Fibroblast of pulmonary artery (primary cell): ENCODE measurements at regions not wholly inside any gene's neighbourhood (a gene's known extent, or its start where the extent isn't known, plus 50 kb on each side); places are given as distances from the start of the nearest gene placed in this dataset.

Experiments used
- DNase-seq: peaks from one replicate; pipeline ENCODE4 v3.0.0-alpha.2; 2010; ENCODE audit warnings: low read depth
- H3K4me3 ChIP-seq: replicated peaks from 2 replicates; pipeline ENCODE4 v1.5.1; 2011; ENCODE audit warnings: low read depth, mild to moderate bottlenecking, control low read depth, low read length, moderate library complexity
- TF ChIP-seq, protein P1 (sequence below): IDR thresholded peaks from 2 replicates; pipeline ENCODE4 v1.5.1; 2011; ENCODE audit warnings: mild to moderate bottlenecking, control low read depth, low read length, inconsistent platforms; ENCODE audit errors: missing control alignments

DNA sequence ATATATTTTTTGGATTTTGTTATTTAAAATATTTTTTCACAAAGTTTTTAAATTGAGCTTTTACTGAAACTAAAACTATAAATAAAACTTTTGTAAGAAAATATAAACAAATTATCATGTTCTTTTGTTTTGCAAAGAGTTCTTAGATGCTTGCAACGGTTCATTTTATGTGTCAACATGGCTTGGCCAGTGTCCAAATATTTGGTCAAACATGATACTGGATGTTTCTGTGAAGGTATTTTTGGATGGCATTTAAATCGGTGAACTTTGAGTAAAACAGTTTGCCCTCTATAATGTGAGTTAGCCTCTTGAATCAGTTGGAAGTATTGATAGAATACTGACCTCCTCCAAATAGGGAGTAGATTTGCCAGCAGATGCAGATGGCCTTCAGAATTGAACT lies 612.6 kb upstream of the NECTIN3 start:
- TF ChIP-seq, protein P1, sequence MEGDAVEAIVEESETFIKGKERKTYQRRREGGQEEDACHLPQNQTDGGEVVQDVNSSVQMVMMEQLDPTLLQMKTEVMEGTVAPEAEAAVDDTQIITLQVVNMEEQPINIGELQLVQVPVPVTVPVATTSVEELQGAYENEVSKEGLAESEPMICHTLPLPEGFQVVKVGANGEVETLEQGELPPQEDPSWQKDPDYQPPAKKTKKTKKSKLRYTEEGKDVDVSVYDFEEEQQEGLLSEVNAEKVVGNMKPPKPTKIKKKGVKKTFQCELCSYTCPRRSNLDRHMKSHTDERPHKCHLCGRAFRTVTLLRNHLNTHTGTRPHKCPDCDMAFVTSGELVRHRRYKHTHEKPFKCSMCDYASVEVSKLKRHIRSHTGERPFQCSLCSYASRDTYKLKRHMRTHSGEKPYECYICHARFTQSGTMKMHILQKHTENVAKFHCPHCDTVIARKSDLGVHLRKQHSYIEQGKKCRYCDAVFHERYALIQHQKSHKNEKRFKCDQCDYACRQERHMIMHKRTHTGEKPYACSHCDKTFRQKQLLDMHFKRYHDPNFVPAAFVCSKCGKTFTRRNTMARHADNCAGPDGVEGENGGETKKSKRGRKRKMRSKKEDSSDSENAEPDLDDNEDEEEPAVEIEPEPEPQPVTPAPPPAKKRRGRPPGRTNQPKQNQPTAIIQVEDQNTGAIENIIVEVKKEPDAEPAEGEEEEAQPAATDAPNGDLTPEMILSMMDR = no peak
- H3K4me3 ChIP-seq = no peak overlapping the region
- peak; percentile 41 for DNase-seq

DNA sequence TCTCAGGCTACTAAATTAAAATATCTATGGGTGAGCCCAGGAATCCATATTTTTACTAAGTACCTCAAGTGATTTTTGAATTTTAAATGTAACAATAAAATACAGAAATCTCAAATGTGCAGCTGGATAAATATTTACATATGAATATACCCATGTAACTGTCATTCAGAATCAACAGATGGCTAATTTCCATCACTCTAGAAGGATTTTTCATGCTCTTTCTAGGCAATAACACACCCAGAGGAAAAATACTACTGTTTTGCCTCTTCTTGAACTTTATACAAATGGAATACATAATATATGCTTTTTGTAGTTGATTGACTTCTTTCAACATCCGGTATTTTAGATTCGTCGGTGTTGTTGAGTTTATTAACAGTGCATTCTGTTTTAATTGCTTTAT lies 601.3 kb upstream of the NECTIN3 start:
- DNase-seq = no peak
- H3K4me3 ChIP-seq = no peak overlapping the region
- TF ChIP-seq, protein P1 = no peak

DNA sequence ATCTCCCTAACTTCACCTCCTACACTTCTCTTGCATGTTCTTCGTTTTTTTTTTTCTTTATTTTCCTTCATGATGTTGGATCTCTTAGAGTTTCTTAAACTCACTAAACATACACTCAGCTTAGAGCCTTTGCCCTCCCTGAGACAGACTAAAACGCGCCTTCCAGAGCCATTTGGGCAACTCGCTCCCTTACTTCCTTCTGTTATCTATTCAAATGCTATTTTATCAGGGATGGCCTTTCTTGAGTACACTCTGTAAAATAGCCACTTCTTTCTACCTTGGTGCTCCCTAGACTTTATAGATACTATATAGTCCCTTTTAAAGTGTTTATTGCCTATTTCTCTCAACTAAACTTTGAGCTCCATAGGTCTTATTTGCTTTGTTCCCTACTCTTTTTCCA lies 598.2 kb upstream of the NECTIN3 start:
- no peak overlapping the region for H3K4me3 ChIP-seq
- TF ChIP-seq, protein P1 = no peak
- DNase-seq = no peak

DNA sequence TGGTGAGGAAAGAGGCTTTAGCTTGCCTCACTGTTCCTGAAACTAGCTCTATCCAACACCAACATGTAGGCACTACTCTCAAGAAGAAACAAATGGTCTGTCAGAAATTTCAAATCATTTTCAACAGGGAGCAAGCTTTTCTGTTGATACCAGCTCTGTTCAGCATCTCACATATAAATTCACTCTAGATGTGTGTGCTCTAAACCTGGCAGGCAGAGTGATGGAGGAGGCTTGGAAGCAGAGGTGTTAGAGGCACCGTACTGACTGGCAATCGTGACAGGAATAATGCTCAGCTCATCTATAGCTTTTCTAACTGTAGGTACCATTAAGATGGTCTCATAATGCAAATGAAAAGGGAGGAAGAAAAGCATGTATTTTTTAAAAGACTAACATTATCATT lies 597.2 kb upstream of the NECTIN3 start:
- DNase-seq = no peak
- no peak overlapping the region for H3K4me3 ChIP-seq
- TF ChIP-seq, protein P1 = no peak

DNA sequence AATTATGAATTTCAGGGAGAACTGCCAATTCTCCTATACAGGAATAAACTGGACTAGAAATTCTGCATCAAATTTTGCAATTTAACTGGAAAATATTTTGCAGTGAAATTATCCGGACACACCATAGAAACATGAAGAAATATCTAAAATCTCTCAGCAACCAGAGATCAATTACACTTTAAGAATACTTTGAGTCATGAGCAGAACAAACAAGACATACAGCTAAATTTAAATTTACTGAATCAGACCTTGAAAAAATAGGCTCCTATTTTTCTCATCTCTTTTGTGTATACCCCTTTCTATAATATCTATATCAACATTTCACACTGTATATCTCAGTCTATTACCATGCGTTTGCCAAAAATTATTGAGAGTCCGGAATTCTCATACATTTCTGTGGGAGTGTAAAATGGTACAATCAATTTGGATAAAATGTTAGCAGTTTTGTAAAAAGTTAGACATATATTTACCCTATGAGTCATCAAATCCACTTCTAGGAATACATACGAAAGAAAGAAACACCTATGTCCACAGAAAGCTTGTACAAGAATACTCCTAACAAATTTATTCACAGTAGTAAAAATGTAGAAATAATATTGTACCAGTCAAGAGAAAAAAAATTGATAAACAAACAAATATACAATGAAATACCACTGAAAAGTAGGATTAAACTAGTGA lies 593.1 kb upstream of the NECTIN3 start:
- TF ChIP-seq, protein P1 = no peak
- no peak overlapping the region for H3K4me3 ChIP-seq
- DNase-seq = no peak

DNA sequence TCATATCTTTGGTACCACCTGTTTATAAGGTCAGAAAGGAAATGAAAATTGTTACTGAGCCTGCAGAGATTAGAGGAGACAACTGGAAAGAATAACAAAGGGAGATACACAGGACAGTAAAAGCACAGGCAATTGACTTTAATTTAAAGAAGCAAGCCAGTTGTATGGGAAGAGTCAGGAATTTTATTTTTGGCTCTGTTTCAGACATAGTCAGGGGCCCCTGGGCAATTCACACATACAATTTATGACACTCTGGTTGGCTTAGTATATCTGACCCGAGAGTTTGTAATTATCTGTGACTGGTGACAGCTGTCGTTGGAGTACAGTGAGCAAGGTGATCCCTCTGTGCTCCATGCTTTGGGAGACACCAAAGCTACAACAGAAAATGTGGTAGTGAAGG lies 591.9 kb upstream of the NECTIN3 start:
- DNase-seq = no peak
- TF ChIP-seq, protein P1 = no peak
- H3K4me3 ChIP-seq = no peak overlapping the region

DNA sequence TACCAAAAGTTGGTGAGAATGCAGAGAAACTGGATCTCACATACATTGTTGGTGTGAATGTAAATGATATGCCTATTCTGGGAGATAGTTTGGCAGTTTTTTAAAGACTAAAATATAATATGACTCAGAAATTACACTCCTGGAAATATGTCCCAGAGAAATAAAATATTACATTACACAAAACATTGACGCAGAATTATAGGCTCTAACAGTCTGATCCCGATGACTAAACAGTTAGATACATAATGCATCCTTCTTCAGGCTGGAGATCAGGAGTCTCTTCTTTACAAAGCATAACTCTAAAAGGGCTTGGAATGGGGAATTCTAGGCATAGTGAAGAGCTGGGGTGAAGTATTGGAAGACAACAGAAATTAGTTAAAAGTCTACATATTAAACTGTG lies 586.2 kb upstream of the NECTIN3 start:
- TF ChIP-seq, protein P1 = no peak
- H3K4me3 ChIP-seq = no peak overlapping the region
- no peak for DNase-seq
